CD4-positive, alpha-beta T cell (primary cell): ENCODE measurements at regions not wholly inside any gene's neighbourhood (a gene's known extent, or its start where the extent isn't known, plus 50 kb on each side); places are given as distances from the start of the nearest gene placed in this dataset.

Source experiments
- ATAC-seq: fragments of 200-7000 bp; cut with Tn5 transposase; one replicate; pipeline ENCODE4 v1.10.0; 2022; ENCODE audit warnings: mild to moderate bottlenecking; ENCODE audit not compliant: poor library complexity
- CTCF ChIA-PET: fragments of 350-600 bp; sonication (Branson Sonifier 250); formaldehyde crosslinking; loops from one replicate; lab custom pipeline; 2021; ENCODE audit warnings: antibody characterized with exemption, inconsistent platforms; lab: Charles Lee
- POLR2A ChIA-PET: fragments of 350-600 bp; sonication (Branson Sonifier 250); formaldehyde crosslinking; loops from one replicate; lab custom pipeline; 2021; ENCODE audit warnings: antibody characterized with exemption, inconsistent platforms; lab: Charles Lee
- DNase-seq, 14 experiments: peaks; one replicate each; pipeline ENCODE4 v3.0.0-alpha.2; 2013 to 2020; ENCODE audit warnings: mixed read lengths in 2 of 14
- H3K27ac ChIP-seq, 2 donors: one replicate each; pipeline versions ENCODE4 v1.5.1 to v1.7.0; 2013; ENCODE audit warnings: low read length in 2 of 2, low read depth in 1 of 2, mild to moderate bottlenecking in 1 of 2
- H3K27me3 ChIP-seq, 2 experiments: 1 replicate in 1 of 2; 2 replicates in 1 of 2; pipeline versions ENCODE4 v1.6.1 to v1.7.0; 2013; ENCODE audit warnings: low read length in 2 of 2, control low read depth in 1 of 2, mild to moderate bottlenecking in 1 of 2, moderate library complexity in 1 of 2; ENCODE audit not compliant: insufficient read depth in 2 of 2, control insufficient read depth in 1 of 2
- H3K36me3 ChIP-seq: one replicate; pipeline ENCODE4 v1.6.1; 2013; ENCODE audit warnings: low read length, control low read depth; ENCODE audit not compliant: insufficient read depth
- H3K4me1 ChIP-seq: one replicate; pipeline ENCODE4 v1.6.1; 2013; ENCODE audit warnings: low read length, control low read depth; ENCODE audit not compliant: insufficient read depth
- H3K4me3 ChIP-seq: one replicate; pipeline ENCODE4 v1.5.1; 2013; ENCODE audit warnings: mild to moderate bottlenecking, low read length, moderate library complexity
- H3K9me3 ChIP-seq, 2 experiments: 1 replicate in 1 of 2; 2 replicates in 1 of 2; pipeline versions ENCODE4 v1.6.1 to v1.7.0; 2013; ENCODE audit warnings: low read length in 2 of 2, mild to moderate bottlenecking in 2 of 2, control low read depth in 1 of 2, moderate library complexity in 1 of 2; ENCODE audit not compliant: control insufficient read depth in 1 of 2, insufficient read depth in 1 of 2
- H3K27ac Mint-ChIP-seq: one replicate; pipeline ENCODE4 v1.8.0; 2020; ENCODE audit warnings: mixed read lengths
- H3K27me3 Mint-ChIP-seq: one replicate; pipeline ENCODE4 v1.8.0; 2021; ENCODE audit warnings: mixed read lengths
- H3K36me3 Mint-ChIP-seq: one replicate; pipeline ENCODE4 v1.8.0; 2021; ENCODE audit warnings: low read depth, mixed read lengths
- H3K4me1 Mint-ChIP-seq: one replicate; pipeline ENCODE4 v1.8.0; 2021; ENCODE audit warnings: low read depth, mixed read lengths
- H3K4me3 Mint-ChIP-seq: one replicate; pipeline ENCODE4 v1.8.0; 2020; ENCODE audit warnings: mild to moderate bottlenecking, mixed read lengths
- H3K9me3 Mint-ChIP-seq: one replicate; pipeline ENCODE4 v1.8.0; 2020; ENCODE audit warnings: mixed read lengths
- CTCF ChIP-seq: fragments of 200-600 bp; IDR thresholded peaks from one replicate; pipeline ENCODE4 v1.8.0; 2022; ENCODE audit warnings: antibody characterized with exemption, mild to moderate bottlenecking
- intact Hi-C, 2 experiments: fragments of 100-400 bp; cut with DNase I in 1 of 2; cut with micrococcal nuclease in 1 of 2; formaldehyde crosslinking; loops; one replicate each; pipeline versions ENCODE4 v1.15.1 to v1.9.0; 2023 to 2025; cut with DNase I, micrococcal nuclease

- no peaks in the 10 kb centered on the region for H3K27me3 ChIP-seq
- peaks cover 13% of the 10 kb centered on the region for H3K9me3 Mint-ChIP-seq
- H3K4me3 ChIP-seq: no peak overlapping the region
- no peak overlapping the region for H3K27ac Mint-ChIP-seq
- H3K9me3 ChIP-seq: peaks cover 0 to 4% of the 10 kb centered on the region in 2 experiments
- intact Hi-C loops: no loop called here
- H3K4me1 ChIP-seq: no peaks in the 10 kb centered on the region
- ChIA-PET POLR2A (no interaction called here), CTCF (no interaction called here)
- no peaks in the 10 kb centered on the region for H3K27me3 Mint-ChIP-seq
- no peak overlapping the region for H3K27ac ChIP-seq
- no peaks in the 10 kb centered on the region for H3K36me3 Mint-ChIP-seq
- H3K36me3 ChIP-seq: no peaks in the 10 kb centered on the region
- no peaks in the 10 kb centered on the region for H3K4me1 Mint-ChIP-seq
- DNase-seq: no peak
- ATAC-seq: no peak
- TF ChIP-seq CTCF: no peak
- no peak overlapping the region for H3K4me3 Mint-ChIP-seq
Measured at GRCh38 chr6:98471444-98471843, 362.9 kb upstream of the POU3F2 start.

GRCh38 chr6:98477231-98477630 is 357.1 kb upstream of the POU3F2 start:
- Histone ChIP-seq H3K4me3 (no peak overlapping the region), H3K4me1 (no peaks in the 10 kb centered on the region), H3K36me3 (no peaks in the 10 kb centered on the region), H3K27me3 (no peaks in the 10 kb centered on the region), H3K27ac (no peak overlapping the region), H3K9me3 (no peaks in the 10 kb centered on the region)
- ChIA-PET CTCF (no interaction called here), POLR2A (no interaction called here)
- intact Hi-C loops: no loop called here
- Mint-ChIP-seq H3K27me3 (no peaks in the 10 kb centered on the region), H3K36me3 (no peaks in the 10 kb centered on the region), H3K4me3 (no peak overlapping the region), H3K4me1 (no peaks in the 10 kb centered on the region), H3K9me3 (peaks cover 2% of the 10 kb centered on the region), H3K27ac (no peak overlapping the region)
- no peak for ATAC-seq
- TF ChIP-seq CTCF: no peak
- no peak for DNase-seq

- intact Hi-C loops: no loop called here
- peaks cover 0 to 4% of the 10 kb centered on the region in 2 experiments for H3K9me3 ChIP-seq
- no peaks in the 10 kb centered on the region for H3K27me3 ChIP-seq
- H3K36me3 ChIP-seq: no peaks in the 10 kb centered on the region
- ATAC-seq (no peak), DNase-seq (no peak)
- Mint-ChIP-seq H3K27ac (no peak overlapping the region), H3K4me3 (no peak overlapping the region), H3K36me3 (no peaks in the 10 kb centered on the region), H3K27me3 (no peaks in the 10 kb centered on the region), H3K4me1 (no peaks in the 10 kb centered on the region), H3K9me3 (peaks cover 2% of the 10 kb centered on the region)
- no peak for TF ChIP-seq CTCF
- H3K27ac ChIP-seq: no peak overlapping the region
- CTCF ChIA-PET: no interaction called here
- H3K4me1 ChIP-seq: no peaks in the 10 kb centered on the region
- POLR2A ChIA-PET: no interaction called here
- no peak overlapping the region for H3K4me3 ChIP-seq
Measured at GRCh38 chr6:98484696-98485095, 349.7 kb upstream of the POU3F2 start.
